SK-N-SH (cell line): ENCODE measurements at regions not wholly inside any gene's neighbourhood (a gene's known extent, or its start where the extent isn't known, plus 50 kb on each side); places are given as distances from the start of the nearest gene placed in this dataset.

Source experiments
- CTCF ChIA-PET: fragments of 300-600, 350-600 bp; formaldehyde crosslinking; extraction: SDS; loops from one replicate; lab custom pipeline; 2021; lab: Yijun Ruan, JAX
- POLR2A ChIA-PET: fragments of 350-600 bp; sonication (Branson Sonifier 250); formaldehyde crosslinking; extraction: SDS; loops from one replicate; lab custom pipeline; 2020; ENCODE audit warnings: antibody characterized with exemption, inconsistent platforms; lab: Yijun Ruan, JAX
- DNase-seq: peaks from one replicate; pipeline ENCODE4 v3.0.0; 2012
- H2AFZ ChIP-seq: fragments of 200-600 bp; sonication (generic); 2 replicates; pipeline ENCODE4 v1.8.1; 2016; ENCODE audit warnings: antibody characterized with exemption, mild to moderate bottlenecking, low read depth
- H3F3A ChIP-seq: fragments of 200-600 bp; sonication (generic); replicated peaks from 2 replicates; pipeline ENCODE3; 2016; ENCODE audit warnings: antibody characterized with exemption, mild to moderate bottlenecking; ENCODE audit not compliant: insufficient read depth
- H3K27ac ChIP-seq, 2 experiments: fragments of 200-500 bp in 1 of 2; fragments of 200-600 bp in 1 of 2; sonication (Bioruptor generic) in 1 of 2; sonication (generic), shearing (Covaris generic) in 1 of 2; 2 replicates each; pipeline versions ENCODE4 v1.5.1 to v1.6.1; 2014 to 2016; ENCODE audit warnings: low read depth in 2 of 2, inconsistent platforms in 1 of 2, low read length in 1 of 2, mild to moderate bottlenecking in 1 of 2, mixed read lengths in 1 of 2
- H3K27me3 ChIP-seq: fragments of 200-600 bp; sonication (generic), shearing (Covaris generic); 2 replicates; pipeline ENCODE4 v1.6.1; 2016; ENCODE audit warnings: mixed run types; ENCODE audit not compliant: insufficient read depth
- H3K36me3 ChIP-seq, 2 experiments: fragments of 200-500 bp in 1 of 2; fragments of 200-600 bp in 1 of 2; sonication (Bioruptor generic) in 1 of 2; sonication (generic) in 1 of 2; replicated peaks in 1 of 2; 2 replicates each; pipeline versions ENCODE3 to v1.5.1; 2014 to 2016; ENCODE audit warnings: low read length in 1 of 2, mild to moderate bottlenecking in 1 of 2; ENCODE audit not compliant: insufficient read depth in 2 of 2, control insufficient read depth in 1 of 2
- H3K4me1 ChIP-seq, 2 experiments: fragments of 200-500 bp in 1 of 2; fragments of 200-600 bp in 1 of 2; sonication (Bioruptor generic) in 1 of 2; sonication (generic), shearing (Covaris generic) in 1 of 2; 2 replicates each; pipeline versions ENCODE4 v1.5.1 to v1.6.1; 2014 to 2016; ENCODE audit warnings: low read depth in 1 of 2, low read length in 1 of 2, mixed run types in 1 of 2; ENCODE audit not compliant: insufficient read depth in 2 of 2, control insufficient read depth in 1 of 2
- H3K4me2 ChIP-seq: fragments of 200-600 bp; sonication (generic), shearing (Covaris generic); 2 replicates; pipeline ENCODE4 v1.6.1; 2017; ENCODE audit warnings: mixed run types
- H3K4me3 ChIP-seq, 2 experiments: fragments of 200-500 bp in 1 of 2; fragments of 200-600 bp in 1 of 2; sonication (Bioruptor generic) in 1 of 2; sonication (generic), shearing (Covaris generic) in 1 of 2; 2 replicates each; pipeline versions ENCODE4 v1.5.1 to v1.8.1; 2014 to 2016; ENCODE audit warnings: low read depth in 2 of 2, inconsistent platforms in 1 of 2, low read length in 1 of 2, mild to moderate bottlenecking in 1 of 2, mixed read lengths in 1 of 2, moderate library complexity in 1 of 2
- H3K79me2 ChIP-seq: fragments of 200-600 bp; sonication (generic); 2 replicates; pipeline ENCODE4 v1.8.1; 2017; ENCODE audit warnings: mild to moderate bottlenecking; ENCODE audit not compliant: insufficient read depth
- H3K9ac ChIP-seq: fragments of 200-600 bp; sonication (generic); 2 replicates; pipeline ENCODE4 v1.6.1; 2017; ENCODE audit warnings: mixed run types
- H3K9me2 ChIP-seq: fragments of 200-600 bp; sonication (generic); 2 replicates; pipeline ENCODE4 v1.6.1; 2017; ENCODE audit warnings: mixed run types
- H3K9me3 ChIP-seq: fragments of 200-600 bp; sonication (generic); 2 replicates; pipeline ENCODE4 v1.6.1; 2017; ENCODE audit warnings: mixed run types, mild to moderate bottlenecking, moderate library complexity
- H4K20me1 ChIP-seq: fragments of 200-600 bp; sonication (generic); 2 replicates; pipeline ENCODE4 v1.6.1; 2017; ENCODE audit warnings: mild to moderate bottlenecking, mixed run types; ENCODE audit not compliant: insufficient read depth
- ELF1 ChIP-seq: IDR thresholded peaks from 2 replicates; pipeline ENCODE4 v1.4.0; 2012
- EP300 ChIP-seq, 2 experiments: IDR thresholded peaks; 2 replicates each; pipeline versions ENCODE4 v1.4.0 to v1.6.1; 2012; ENCODE audit warnings: borderline replicate concordance in 1 of 2, low read depth in 1 of 2, low read length in 1 of 2
- EZH2phosphoT487 ChIP-seq: fragments of 200-600 bp; sonication (generic); IDR thresholded peaks from 2 replicates; pipeline ENCODE4 v1.6.1; 2017; ENCODE audit warnings: low read depth, mixed run types, mild to moderate bottlenecking, antibody characterized with exemption, moderate library complexity, borderline replicate concordance
- FOSL2 ChIP-seq: IDR thresholded peaks from 2 replicates; pipeline ENCODE4 v1.4.0; 2012; ENCODE audit warnings: low read depth, mild to moderate bottlenecking, moderate library complexity, borderline replicate concordance
- FOXJ3 ChIP-seq: sonication (generic); formaldehyde crosslinking; IDR thresholded peaks from 2 replicates; pipeline ENCODE4 v1.5.1; 2020; ENCODE audit warnings: mild to moderate bottlenecking, missing genetic modification reagents
- FOXM1 ChIP-seq: IDR thresholded peaks from 2 replicates; pipeline ENCODE4 v1.4.0; 2012; ENCODE audit warnings: low read depth, mild to moderate bottlenecking
- GABPA ChIP-seq: IDR thresholded peaks from 2 replicates; pipeline ENCODE4 v1.4.0; 2012; ENCODE audit warnings: low read depth, mild to moderate bottlenecking
- IRF3 ChIP-seq: fragments of 150-350 bp; IDR thresholded peaks from 2 replicates; pipeline ENCODE4 v1.6.1; 2016; ENCODE audit warnings: mild to moderate bottlenecking, low read depth, low read length
- MXI1 ChIP-seq: IDR thresholded peaks from 2 replicates; pipeline ENCODE4 v1.6.1; 2012; ENCODE audit warnings: mild to moderate bottlenecking, low read depth, low read length, improper control_type of control experiment
- NFIC ChIP-seq: IDR thresholded peaks from 2 replicates; pipeline ENCODE4 v1.4.0; 2012; ENCODE audit warnings: borderline replicate concordance
- NRF1 ChIP-seq: IDR thresholded peaks from 2 replicates; pipeline ENCODE4 v1.6.1; 2012; ENCODE audit warnings: low read depth, mild to moderate bottlenecking, low read length
- PBX3 ChIP-seq: IDR thresholded peaks from 2 replicates; pipeline ENCODE4; 2012
- POLR2AphosphoS5 ChIP-seq: IDR thresholded peaks from 2 replicates; pipeline ENCODE4 v1.6.1; 2012; ENCODE audit warnings: low read depth, low read length
- RFX5 ChIP-seq: IDR thresholded peaks from 2 replicates; pipeline ENCODE4 v1.6.1; 2012; ENCODE audit warnings: mild to moderate bottlenecking, improper control_type of control experiment, low read length
- RXRA ChIP-seq: IDR thresholded peaks from 2 replicates; pipeline ENCODE4 v1.4.0; 2012; ENCODE audit warnings: low read depth, mild to moderate bottlenecking, borderline replicate concordance
- TEAD4 ChIP-seq: IDR thresholded peaks from 2 replicates; pipeline ENCODE4 v1.4.0; 2012; ENCODE audit warnings: mild to moderate bottlenecking, borderline replicate concordance; ENCODE audit not compliant: insufficient read depth
- WGBS: methylation state at CpG from one replicate; pipeline ENCODE4 v1.1.6; 2017; ENCODE audit warnings: low lambda C conversion rate; 5-methylcytosine and 5-hydroxymethylcytosine counted together
- TF ChIP-seq, protein P1 (sequence below): IDR thresholded peaks from 2 replicates; pipeline ENCODE4 v1.6.1; 2012; ENCODE audit warnings: mild to moderate bottlenecking, low read depth, low read length, moderate library complexity
- TF ChIP-seq, protein P2 (sequence below): IDR thresholded peaks from 2 replicates; pipeline ENCODE4 v1.4.0; 2012; ENCODE audit warnings: low read depth, borderline replicate concordance
- TF ChIP-seq, protein P3 (sequence below): IDR thresholded peaks from 2 replicates; pipeline ENCODE4 v1.4.0; 2012; ENCODE audit warnings: low read depth, borderline replicate concordance

DNA sequence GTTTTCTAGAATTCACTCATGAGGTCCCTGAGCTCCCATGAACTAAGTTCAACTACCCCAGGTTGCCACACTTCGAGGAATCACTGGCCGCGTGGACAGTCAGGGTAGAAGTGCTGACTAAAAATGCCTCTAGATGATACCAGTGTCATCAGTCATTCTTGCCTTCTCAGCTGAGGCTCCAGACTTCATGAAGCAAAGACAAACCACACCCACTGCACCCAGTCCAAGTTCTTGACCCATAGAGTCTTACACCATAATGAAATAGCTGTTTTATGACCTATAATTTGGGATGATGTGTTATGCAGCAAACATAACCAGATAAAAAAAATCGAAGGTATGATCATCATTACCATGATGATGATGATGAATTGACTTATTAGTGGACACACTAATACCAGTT is 632.9 kb upstream of the TLE4 start:
- Histone ChIP-seq H3F3A (peaks cover 3% of the 10 kb centered on the region), H3K79me2 (no peaks in the 10 kb centered on the region), H3K9ac (no peak overlapping the region), H3K27ac (no peak overlapping the region), H3K4me2 (no peak overlapping the region), H3K36me3 (no peaks in the 10 kb centered on the region), H3K4me1 (peaks cover 3 to 5% of the 10 kb centered on the region in 2 experiments; a peak in 3 of 4 replicates), H3K9me2 (no peaks in the 10 kb centered on the region), H3K4me3 (no peak overlapping the region), H3K9me3 (no peaks in the 10 kb centered on the region), H3K27me3 (no peaks in the 10 kb centered on the region), H2AFZ (no peak overlapping the region), H4K20me1 (no peaks in the 10 kb centered on the region)
- ChIA-PET POLR2A (no interaction called here), CTCF (interaction anchor here (1.0 to 1.2 kb wide), 2 partner anchors 19 to 116 kb away, joined by 3 read pairs; no protein-coding TSS in a partner anchor)
- TF ChIP-seq FOXM1: no peak
- no peak for TF ChIP-seq NRF1
- no peak for TF ChIP-seq IRF3
- TF ChIP-seq, protein P1, sequence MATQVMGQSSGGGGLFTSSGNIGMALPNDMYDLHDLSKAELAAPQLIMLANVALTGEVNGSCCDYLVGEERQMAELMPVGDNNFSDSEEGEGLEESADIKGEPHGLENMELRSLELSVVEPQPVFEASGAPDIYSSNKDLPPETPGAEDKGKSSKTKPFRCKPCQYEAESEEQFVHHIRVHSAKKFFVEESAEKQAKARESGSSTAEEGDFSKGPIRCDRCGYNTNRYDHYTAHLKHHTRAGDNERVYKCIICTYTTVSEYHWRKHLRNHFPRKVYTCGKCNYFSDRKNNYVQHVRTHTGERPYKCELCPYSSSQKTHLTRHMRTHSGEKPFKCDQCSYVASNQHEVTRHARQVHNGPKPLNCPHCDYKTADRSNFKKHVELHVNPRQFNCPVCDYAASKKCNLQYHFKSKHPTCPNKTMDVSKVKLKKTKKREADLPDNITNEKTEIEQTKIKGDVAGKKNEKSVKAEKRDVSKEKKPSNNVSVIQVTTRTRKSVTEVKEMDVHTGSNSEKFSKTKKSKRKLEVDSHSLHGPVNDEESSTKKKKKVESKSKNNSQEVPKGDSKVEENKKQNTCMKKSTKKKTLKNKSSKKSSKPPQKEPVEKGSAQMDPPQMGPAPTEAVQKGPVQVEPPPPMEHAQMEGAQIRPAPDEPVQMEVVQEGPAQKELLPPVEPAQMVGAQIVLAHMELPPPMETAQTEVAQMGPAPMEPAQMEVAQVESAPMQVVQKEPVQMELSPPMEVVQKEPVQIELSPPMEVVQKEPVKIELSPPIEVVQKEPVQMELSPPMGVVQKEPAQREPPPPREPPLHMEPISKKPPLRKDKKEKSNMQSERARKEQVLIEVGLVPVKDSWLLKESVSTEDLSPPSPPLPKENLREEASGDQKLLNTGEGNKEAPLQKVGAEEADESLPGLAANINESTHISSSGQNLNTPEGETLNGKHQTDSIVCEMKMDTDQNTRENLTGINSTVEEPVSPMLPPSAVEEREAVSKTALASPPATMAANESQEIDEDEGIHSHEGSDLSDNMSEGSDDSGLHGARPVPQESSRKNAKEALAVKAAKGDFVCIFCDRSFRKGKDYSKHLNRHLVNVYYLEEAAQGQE: no peak
- no peak for TF ChIP-seq FOXJ3 (CRISPR knock-in tag)
- TF ChIP-seq, protein P2, sequence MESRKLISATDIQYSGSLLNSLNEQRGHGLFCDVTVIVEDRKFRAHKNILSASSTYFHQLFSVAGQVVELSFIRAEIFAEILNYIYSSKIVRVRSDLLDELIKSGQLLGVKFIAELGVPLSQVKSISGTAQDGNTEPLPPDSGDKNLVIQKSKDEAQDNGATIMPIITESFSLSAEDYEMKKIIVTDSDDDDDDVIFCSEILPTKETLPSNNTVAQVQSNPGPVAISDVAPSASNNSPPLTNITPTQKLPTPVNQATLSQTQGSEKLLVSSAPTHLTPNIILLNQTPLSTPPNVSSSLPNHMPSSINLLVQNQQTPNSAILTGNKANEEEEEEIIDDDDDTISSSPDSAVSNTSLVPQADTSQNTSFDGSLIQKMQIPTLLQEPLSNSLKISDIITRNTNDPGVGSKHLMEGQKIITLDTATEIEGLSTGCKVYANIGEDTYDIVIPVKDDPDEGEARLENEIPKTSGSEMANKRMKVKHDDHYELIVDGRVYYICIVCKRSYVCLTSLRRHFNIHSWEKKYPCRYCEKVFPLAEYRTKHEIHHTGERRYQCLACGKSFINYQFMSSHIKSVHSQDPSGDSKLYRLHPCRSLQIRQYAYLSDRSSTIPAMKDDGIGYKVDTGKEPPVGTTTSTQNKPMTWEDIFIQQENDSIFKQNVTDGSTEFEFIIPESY: no peak
- TF ChIP-seq EZH2phosphoT487: no peak
- TF ChIP-seq, protein P3, sequence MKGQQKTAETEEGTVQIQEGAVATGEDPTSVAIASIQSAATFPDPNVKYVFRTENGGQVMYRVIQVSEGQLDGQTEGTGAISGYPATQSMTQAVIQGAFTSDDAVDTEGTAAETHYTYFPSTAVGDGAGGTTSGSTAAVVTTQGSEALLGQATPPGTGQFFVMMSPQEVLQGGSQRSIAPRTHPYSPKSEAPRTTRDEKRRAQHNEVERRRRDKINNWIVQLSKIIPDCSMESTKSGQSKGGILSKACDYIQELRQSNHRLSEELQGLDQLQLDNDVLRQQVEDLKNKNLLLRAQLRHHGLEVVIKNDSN: no peak
- no peak for TF ChIP-seq TEAD4
- TF ChIP-seq POLR2AphosphoS5: no peak
- no peak for TF ChIP-seq GABPA
- TF ChIP-seq RXRA: no peak
- TF ChIP-seq EP300 (IDR thresholded peaks at IDR 0.05; ENCODE audit: borderline replicate concordance in 1 of 2, low read depth in 1 of 2, low read length in 1 of 2): no peak
- TF ChIP-seq FOSL2: no peak
- TF ChIP-seq MXI1: no peak
- no peak for TF ChIP-seq ELF1
- TF ChIP-seq PBX3: no peak
- TF ChIP-seq RFX5: no peak
- no peak for TF ChIP-seq NFIC
- DNase-seq: no peak
- WGBS: 70% methylated on average over 4 of the region's 4 CpGs
